H1 (cell line): ENCODE measurements at regions not wholly inside any gene's neighbourhood (a gene's known extent, or its start where the extent isn't known, plus 50 kb on each side); places are given as distances from the start of the nearest gene placed in this dataset.

ENCODE experiments used
- MAFK ChIP-seq: IDR thresholded peaks from 2 replicates; pipeline ENCODE4 v1.6.1; 2012; ENCODE audit warnings: low read depth, mild to moderate bottlenecking, improper control_type of control experiment, low read length
- SRF ChIP-seq: IDR thresholded peaks from 2 replicates; pipeline ENCODE4 v1.6.1; 2011; ENCODE audit warnings: mild to moderate bottlenecking, low read depth, low read length, moderate library complexity

DNA sequence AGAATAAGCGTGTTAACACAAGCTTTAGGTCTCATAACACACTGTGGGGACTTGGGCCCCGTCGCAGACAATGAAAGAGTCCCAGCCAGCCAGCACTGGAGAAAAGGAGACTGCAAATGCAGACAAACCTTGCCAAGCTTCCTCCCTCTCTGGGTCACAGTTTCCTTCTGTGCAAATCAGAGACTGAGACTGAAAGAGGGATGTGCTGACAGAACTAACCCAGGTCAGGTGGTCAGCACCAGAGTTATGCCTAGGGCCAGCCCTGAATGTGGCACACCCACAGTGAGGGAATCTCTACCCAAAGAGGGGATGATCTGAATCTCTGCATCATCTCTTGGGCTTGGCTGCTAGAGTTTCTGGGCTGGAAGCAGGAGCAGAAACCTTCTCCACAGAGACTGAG, 282.3 kb upstream of the CCL2 start (continued):
- TF ChIP-seq SRF (no peak), MAFK (no peak)
